ENCODE measurements at regions not wholly inside any gene's neighbourhood (a gene's known extent, or its start where the extent isn't known, plus 50 kb on each side); places are given as distances from the start of the nearest gene placed in this dataset.

- DNase-seq: no peak
Observed at GRCh38 chr1:34270181-34270580, 93.5 kb downstream of the C1orf94 start.

GRCh38 chr1:34272152-34272551, 95.4 kb downstream of the C1orf94 start:
- no peak for DNase-seq

- DNase-seq: no peak
Observed at GRCh38 chr1:34275150-34275549, 98.4 kb downstream of the C1orf94 start.

DNA sequence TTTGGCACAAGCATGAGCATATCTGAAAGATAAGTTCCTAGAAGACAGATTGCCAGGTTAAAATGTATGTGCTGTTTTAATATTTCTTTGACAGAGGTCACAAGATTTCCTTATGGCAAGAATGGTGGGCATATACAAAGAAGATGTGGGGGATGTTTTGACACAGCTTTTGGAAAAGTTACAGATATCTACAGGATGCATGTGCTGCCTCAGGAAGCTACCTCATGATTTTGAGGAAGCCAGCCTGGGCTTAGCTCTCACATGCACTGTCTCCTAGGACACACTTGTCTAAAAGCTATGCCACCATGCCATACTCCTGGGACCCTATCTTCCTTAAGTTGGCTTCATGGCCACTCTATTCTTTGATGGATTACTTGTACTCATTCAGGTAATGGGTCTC, 99.9 kb downstream of the C1orf94 start:
- DNase-seq: no peak

DNA sequence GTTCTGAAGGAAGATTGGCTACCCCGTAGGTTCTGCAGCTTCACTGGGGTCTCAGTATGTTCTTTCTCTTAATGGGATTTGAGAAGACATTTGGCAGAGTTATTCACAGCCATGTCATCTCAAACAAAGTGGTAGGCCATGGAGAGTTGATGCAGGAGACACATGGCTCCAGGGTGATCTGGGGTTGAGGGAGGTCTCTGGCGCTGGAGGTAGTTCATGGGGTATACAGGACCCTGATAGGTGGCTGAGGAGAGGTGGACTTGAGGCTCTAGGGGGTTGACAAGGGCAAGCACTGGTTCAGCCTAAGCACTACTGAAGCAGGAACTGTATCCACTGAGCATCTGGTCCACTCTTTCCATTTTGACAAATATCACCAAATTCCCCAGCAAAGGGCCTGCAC, 100.4 kb downstream of the C1orf94 start:
- DNase-seq: no peak

GRCh38 chr1:34278211-34278610, 101.5 kb downstream of the C1orf94 start:
- peak in 1 of 2 donors; percentile 21 for DNase-seq

DNA sequence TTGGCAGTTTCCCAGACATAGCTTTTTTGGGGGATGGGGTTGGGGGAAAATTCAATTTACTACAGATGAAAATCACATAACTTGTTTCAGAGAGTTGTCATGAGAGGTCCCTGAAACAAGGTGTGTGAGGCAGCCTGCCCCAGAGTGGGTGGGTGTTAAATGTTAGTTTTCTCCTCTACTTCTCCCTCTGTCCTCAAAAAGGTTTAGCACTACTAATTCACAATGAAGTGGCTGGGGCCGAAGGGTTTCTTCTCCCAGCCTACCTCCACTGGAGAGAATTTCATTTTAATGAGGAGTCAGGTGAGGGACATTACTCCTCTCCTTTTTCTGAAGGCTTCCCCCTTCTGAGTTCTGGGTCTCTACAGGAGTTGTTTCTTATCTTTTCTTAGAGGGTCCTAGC, 103.3 kb downstream of the C1orf94 start:
- DNase-seq: no peak

GRCh38 chr1:34280509-34280908, 103.8 kb downstream of the C1orf94 start:
- no peak for DNase-seq

DNA sequence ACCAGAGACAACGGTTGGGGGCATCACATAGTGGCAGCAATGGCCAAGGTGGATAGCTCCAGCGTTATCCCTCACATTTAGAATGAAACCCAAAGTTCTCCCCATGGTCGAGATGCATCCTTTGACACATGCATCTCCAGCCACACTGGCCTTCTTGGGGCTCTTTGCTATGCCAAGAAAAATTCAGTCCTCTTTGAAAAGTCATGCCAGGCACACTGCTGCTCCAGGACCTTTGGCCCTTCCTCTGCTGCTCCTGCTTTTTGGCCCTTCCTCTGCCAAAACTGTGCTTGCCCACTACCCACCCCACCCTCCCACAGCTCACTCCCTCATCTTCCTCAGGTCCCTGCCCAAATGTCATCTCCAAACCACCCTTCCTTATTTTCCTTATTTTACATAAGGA, 106.4 kb downstream of the C1orf94 start:
- DNase-seq: no peak

DNA sequence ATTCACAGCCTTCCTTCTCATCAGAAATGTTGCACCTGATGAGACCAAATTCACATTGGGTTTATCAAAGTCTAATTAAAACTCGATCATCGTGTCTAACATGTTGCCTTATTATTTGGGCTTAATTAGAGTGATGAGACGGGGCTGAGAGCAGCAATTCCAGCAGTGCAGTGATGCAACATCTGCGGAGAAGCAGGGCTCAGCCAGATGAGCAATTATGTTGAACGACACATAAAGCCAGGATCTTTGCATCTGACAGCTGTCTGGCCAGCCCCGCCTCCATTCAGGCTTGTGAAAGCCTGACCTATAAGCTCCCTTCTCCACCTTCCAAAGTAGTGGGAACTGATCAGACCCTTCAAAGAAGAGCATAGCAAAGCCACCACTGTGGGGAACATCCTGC, 109.8 kb downstream of the C1orf94 start:
- no peak for DNase-seq

DNA sequence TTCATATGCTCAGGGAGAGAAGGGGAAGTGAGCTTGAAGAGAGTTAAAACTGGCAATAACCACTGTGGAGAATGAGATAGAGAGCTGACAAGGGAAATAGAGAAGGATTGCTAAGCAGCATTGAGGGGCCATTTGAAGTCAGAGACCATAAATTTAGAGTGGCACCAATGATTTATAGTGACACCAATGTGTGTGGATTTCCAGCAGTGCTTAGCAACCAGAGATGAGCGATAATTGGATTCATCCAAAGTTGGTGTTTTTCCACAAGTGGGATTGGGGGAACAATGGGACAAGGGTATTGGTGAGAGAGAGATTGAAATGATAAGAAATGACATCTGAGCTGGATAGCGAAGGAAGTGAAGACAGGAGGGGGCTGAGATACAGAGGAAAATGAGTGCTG, 114.1 kb downstream of the C1orf94 start:
- no peak for DNase-seq

GRCh38 chr1:34292472-34292871, 115.8 kb downstream of the C1orf94 start:
- DNase-seq: no peak

- no peak for DNase-seq
Observed at GRCh38 chr1:34296059-34296458, 119.4 kb downstream of the C1orf94 start.

DNA sequence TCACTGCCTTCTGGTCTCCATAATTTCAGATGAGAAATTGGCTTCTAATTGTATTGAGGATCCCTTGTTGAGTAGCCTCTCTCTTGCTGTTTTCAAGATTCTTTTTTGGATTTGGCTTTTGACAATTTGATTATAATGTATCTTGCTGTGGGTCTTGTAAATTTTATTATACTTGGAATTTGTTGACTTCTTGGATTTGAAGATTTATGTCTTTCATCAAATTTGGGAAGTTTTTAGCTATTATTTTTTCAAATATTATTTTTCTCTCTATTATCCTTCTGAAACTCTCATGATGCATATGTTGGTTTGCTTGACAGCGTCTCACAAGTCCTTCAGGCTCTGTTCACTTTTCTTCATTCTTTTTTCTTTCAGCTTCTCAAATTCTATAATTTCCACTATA, 126.1 kb downstream of the C1orf94 start:
- no peak for DNase-seq

DNA sequence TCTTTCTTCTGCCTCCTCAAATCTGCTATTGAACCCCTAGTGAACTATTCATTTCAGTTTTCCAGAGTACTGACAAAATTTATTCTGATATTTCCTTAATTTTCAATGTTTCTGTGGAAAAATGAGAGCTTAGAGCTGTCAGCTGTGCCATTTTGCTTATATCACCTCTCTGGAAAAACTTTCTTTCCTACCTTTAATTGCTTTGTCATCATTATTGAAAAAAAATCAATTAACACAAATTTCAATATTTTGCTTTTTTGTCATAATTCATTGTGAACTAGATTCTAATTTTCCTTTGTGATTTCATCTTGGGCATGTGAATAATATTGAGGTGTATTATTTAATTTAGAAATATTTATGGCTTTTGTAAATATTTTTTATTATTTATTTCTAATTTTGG, 126.5 kb downstream of the C1orf94 start:
- DNase-seq: no peak

DNA sequence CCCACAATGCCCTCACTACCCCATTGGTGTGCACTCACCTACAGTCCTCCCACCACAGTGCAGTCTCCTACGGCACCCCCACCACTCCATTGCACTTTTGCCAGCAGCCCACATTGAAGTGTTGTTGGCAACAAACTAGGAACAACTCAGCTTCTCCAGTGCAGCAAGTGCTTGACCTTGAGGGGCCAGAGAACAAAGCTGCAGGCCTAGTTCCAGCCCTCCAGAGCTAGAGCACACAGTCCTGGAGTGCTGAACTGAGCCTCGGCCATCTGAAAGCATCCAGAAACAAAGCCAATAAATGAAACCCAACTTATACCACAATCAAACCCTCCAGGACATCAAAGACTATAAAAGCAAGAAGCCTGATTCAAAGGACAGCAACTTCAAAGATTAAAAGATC, 129.9 kb downstream of the C1orf94 start:
- DNase-seq: no peak

GRCh38 chr1:34312359-34312758, 135.7 kb downstream of the C1orf94 start:
- DNase-seq: no peak

- DNase-seq: no peak
Observed at GRCh38 chr1:34315974-34316373, 139.3 kb downstream of the C1orf94 start.

DNA sequence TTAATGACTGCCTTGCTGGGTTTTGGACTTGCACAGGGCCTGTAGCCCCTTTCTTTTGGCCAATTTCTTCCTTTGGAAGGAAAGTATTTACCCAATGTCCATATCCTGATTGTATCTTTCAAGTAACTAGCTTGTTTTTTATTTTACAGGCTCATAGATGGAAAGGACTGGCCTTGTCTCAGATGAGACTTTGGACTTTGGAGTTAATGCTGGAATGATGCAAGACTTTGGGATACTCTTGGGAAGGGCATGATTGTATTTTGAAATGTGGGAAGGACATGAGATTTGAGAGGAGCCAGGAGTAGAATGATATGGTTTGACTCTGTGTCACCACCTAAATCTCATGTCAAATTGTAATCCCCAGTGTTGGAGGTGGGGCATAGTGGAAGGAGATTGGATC, 140.1 kb downstream of the C1orf94 start:
- DNase-seq: no peak

DNA sequence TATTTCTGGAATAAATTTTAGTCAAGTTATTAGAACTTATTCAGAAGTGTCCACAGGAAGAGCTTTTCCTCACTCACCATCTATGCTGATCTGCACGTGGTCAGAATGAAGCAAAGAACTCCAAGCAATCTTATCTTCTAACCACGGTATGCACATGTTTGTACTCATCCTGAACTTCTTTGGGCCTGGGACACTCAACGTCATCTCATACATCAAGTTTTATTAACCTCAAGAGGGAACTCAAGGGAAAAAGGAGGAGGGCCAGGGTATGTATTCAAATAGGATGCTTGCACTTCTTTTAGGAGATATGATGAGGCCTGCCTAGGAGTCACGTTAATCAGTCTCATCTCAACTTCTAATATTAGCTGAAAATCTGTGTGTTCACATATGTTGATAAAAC, 142.5 kb downstream of the C1orf94 start:
- no peak for DNase-seq

DNA sequence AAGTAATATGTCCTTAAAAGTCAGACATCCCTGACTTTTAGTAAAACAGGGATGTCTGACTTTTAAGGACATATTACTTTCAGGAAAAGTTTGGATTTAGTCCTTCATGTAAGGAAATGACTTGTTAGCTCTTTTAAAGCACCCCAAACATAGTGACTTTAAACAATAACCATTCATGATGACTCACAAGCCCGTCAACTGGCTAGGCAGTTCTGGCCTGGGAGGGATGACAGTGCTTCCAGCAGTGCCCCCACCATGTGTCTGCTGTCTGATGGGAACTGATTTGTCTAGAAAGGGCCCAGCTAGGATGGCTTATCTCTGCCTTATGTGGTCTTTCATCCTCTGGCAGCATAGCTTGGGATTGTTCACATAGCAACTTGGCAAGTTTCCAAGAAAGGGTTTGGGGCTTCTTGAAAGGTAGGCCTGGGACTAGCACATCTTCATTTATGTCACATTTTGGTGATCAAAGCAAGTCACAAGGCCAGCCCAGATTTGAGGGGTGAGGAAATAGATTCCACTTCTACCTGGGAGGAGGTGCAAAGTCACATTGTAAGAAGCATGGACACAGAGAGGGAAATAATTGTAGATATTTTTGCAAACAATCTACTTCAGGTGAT, 143.5 kb downstream of the C1orf94 start:
- no peak for DNase-seq

DNA sequence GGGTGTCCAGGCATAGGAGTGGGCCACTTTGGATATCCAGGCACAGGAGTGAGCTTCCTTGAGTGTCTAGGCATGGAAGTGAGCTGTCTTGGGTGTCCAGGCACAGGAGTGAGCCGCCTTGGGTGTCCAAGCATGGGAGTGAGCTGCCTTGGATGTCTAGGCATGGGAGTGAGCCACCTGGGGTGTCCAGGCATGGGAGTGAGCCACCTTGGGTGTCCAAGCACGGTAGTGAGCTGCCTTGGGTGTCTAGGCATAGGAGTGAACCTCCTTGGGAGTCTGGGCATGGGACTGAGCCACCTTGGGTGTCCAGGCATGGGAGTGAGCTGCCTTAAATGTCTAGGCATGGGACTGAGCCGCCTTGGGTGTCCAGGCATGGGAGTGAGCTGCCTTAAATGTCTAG, 146.3 kb downstream of the C1orf94 start:
- DNase-seq: no peak

GRCh38 chr1:34324879-34325440, 148.3 kb downstream of the C1orf94 start:
- DNase-seq: no peak

GRCh38 chr1:34328281-34328799, 151.6 kb downstream of the C1orf94 start:
- no peak for DNase-seq

DNA sequence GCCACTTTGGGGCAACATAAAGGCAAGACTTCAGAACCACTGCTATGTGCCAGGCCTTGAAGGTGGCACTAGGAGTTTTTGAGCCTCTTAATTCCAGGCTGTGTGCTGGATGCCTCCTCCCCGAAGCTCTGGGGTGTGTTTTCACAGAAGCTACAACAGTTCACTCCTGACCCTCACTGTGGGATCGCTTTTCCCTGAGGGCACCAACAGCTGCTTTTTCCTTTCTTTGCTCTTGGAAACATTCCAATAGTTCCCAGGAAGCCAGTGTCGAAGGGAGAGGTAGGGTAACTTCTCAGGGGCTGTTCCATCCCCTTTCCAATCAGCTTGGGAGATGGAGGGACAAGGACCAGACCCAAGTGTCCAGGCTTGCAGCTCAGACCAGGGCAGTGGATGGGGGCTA, 153.4 kb downstream of the C1orf94 start:
- no peak for DNase-seq
